Cardiac fibroblast (primary cell): ENCODE measurements at regions not wholly inside any gene's neighbourhood (a gene's known extent, or its start where the extent isn't known, plus 50 kb on each side); places are given as distances from the start of the nearest gene placed in this dataset.
A peak's percentile ranks its signal among the peaks of the same experiment; 100 is the strongest.
"Not testable (repeated sequence)": the region's sequence is repeated elsewhere in the genome, so short reads cannot be mapped to it uniquely, and the experiment has no call there.

ENCODE experiments used
- DNase-seq, 2 donors: peaks; one replicate each; pipeline versions ENCODE4 v3.0.0 to v3.0.0-alpha.2; 2010; ENCODE audit warnings: low read depth in 2 of 2
- H3K4me3 ChIP-seq, 2 donors: replicated peaks in 1 of 2; 1 replicate in 1 of 2; 2 replicates in 1 of 2; pipeline ENCODE4 v1.5.1; 2011; ENCODE audit warnings: low read depth in 2 of 2, low read length in 2 of 2, mild to moderate bottlenecking in 2 of 2, moderate library complexity in 1 of 2
- TF ChIP-seq, protein P1 (sequence below): IDR thresholded peaks from one replicate; pipeline ENCODE4 v1.5.1; 2011; ENCODE audit warnings: low read depth, mild to moderate bottlenecking, low read length, inconsistent platforms

DNA sequence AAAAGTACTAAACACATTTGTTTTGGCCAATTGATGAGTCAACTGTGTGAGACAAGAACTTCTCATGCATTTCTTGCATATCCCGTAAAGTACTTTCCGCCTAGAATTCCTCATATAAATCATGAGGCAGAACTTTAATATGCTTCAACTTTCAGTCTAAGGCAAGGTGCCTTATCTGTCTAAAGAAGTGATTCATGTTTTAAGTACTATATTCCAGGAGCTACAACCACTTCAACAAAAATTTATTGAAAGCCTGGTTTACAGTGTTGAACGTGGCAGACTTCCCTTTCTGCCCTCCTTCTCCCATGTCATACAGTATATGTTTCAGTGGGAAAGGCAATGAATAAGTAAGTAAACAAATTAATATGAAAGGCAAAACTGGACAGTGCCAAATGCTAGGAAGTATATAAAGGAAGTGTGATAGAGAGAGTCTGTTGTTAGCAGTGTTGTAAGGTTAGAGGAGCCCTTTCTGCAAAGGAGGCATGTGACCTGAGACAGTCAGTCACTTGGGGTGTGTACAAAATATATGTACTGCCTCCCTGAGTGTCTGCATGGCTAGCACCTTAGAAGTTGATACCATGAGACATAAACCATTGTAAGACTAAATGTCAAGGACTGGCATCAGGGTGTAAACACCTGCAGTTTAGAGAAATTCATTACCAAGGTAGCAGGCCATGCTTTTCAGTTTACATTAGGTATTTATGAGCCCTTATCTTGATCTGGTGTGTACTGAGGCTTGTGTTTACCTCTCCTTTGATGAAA, 362.2 kb downstream of the SRGAP2C start:
- TF ChIP-seq, protein P1, sequence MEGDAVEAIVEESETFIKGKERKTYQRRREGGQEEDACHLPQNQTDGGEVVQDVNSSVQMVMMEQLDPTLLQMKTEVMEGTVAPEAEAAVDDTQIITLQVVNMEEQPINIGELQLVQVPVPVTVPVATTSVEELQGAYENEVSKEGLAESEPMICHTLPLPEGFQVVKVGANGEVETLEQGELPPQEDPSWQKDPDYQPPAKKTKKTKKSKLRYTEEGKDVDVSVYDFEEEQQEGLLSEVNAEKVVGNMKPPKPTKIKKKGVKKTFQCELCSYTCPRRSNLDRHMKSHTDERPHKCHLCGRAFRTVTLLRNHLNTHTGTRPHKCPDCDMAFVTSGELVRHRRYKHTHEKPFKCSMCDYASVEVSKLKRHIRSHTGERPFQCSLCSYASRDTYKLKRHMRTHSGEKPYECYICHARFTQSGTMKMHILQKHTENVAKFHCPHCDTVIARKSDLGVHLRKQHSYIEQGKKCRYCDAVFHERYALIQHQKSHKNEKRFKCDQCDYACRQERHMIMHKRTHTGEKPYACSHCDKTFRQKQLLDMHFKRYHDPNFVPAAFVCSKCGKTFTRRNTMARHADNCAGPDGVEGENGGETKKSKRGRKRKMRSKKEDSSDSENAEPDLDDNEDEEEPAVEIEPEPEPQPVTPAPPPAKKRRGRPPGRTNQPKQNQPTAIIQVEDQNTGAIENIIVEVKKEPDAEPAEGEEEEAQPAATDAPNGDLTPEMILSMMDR, result no peak
- H3K4me3 ChIP-seq, result no peak overlapping the region
- peak in 1 of 2 donors; percentile 42 for DNase-seq

DNA sequence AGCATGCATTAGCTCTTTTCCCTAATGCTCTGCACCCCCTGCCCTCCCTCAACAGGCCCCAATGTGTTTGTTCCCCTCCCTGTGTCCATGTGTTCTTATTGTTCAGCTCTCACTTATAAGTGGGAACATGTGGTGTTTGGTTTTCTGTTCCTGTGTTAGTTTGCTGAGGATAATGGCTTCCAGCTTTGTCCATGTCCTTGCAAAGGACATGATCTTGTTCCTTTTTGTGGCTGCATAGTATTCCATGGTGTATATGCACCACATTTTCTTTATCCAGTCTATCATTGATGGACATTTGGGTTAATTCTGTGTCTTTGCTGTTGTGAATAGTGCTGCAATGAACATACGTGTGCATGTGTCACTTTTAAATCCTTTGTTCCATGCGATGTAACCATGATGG, 363.0 kb downstream of the SRGAP2C start:
- not testable (repeated sequence) for H3K4me3 ChIP-seq, DNase-seq

DNA sequence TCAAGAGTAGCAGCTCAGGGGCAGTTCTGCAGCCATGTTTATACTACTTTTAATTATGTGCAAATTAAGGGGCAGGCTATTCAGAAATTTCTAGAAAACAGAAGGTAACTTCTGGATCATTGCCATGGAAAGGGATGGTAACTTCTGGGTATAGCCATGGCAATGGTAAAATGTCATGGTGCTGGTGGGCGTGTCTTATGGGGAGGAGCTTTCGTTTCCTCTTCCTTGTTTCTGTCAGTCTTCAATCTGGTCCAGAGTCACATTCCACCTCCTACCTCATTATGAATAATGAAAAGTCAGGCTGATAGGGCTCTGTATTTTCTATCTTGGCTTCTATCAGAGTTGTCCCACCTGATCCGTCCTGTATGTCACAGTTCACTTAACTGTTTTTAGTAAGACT, 366.0 kb downstream of the SRGAP2C start:
- DNase-seq, H3K4me3 ChIP-seq: not testable (repeated sequence)

DNA sequence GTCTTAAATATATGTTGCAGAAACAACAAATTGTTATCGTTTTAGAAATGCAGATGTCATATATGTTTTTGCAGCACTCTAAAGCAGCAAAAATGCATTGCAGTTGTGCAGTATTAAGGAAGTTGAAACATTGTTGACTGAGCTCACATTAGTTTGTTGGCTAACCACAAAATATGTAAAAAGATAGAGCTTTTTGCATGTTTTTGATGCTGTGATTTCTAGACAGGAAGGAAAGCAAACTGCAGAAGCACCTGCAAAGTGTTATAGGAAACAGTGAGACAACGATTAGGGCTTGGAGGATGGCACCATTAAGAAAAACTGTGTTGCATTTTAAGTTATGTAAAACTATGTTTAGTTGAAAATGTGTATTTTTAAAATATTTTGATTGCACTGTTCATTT, 366.7 kb downstream of the SRGAP2C start:
- DNase-seq, H3K4me3 ChIP-seq: not testable (repeated sequence)

DNA sequence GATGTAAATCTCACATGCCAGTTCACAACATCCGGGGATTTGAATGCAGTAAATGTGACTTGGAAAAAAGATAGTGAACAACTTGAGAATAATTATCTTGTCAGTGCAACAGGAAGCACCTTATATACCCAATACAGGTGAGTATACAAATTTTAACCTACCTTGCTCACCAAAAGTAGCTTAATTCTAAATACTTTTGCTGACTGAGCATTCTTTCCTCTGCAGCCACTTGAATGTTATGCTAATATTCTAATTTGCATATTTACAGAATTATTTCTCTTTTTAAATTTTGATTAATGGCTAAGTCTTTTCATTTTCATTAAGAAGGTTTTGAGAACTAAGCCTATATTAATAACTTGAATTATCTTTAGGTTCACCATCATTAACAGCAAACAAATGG, 371.8 kb downstream of the SRGAP2C start:
- DNase-seq, result not testable (repeated sequence)

DNA sequence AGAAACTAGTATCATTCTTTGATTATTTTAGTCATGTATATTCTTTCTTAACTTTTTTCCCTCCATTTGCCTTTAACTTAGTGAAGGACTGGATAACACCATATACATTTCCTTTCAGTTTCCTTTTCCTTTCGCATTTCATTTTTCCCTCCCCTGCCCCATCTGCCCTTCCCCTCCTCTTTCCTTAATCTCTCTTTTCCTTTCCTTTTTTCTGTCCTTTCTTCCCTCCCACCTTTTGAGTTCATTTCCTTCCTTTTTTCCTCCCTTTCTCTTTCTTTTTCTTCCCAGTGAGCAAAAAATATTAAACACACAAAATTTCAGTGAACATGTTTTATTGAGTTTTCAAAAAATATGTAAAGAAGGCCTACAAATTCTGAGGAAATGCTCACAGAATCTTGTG, 373.3 kb downstream of the SRGAP2C start:
- not testable (repeated sequence) for DNase-seq, H3K4me3 ChIP-seq

More for the DNA sequence above, 371.8 kb downstream of the SRGAP2C start:
- not testable (repeated sequence) for H3K4me3 ChIP-seq

DNA sequence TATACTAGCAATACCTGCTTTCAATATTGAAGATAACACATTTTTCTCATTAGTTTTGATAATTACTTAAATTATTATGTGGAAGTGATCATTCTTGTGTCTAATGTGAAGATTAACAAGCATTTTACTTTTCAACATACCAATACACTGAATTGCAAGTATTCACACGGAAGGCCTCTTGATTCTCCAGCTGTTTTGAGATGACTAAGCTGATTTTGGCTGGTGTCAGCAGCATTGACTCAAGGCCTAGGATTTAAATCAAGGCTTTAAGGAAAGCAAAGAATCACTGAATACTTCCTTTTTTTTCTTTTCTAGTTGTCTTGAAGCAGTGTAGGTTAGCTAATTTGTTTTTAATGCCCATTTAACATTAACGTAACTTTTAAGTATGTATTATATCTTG, 373.7 kb downstream of the SRGAP2C start:
- peak; percentile 80 to 96 for DNase-seq
- no peak overlapping the region for H3K4me3 ChIP-seq
- TF ChIP-seq, protein P1, result no peak

DNA sequence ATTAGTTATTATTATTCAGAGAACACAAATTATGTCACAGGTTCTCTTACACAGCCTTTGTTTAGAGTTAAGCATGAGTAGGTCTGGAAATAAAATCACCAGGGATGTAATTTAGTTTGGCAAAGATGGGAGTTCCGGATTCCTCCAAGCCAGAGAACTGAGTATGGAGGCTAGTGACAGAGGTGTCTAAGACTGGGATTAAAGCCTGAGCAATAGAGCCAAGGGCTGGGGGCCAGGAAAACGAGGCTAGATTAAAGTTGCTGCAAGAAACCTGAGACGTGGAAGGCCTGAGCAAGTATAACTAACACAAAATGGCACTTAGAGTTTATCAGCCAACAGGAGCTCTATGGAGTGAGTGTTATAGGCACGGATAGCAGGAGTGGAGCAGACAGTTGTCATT, 381.6 kb downstream of the SRGAP2C start:
- TF ChIP-seq, protein P1, result no peak

DNA sequence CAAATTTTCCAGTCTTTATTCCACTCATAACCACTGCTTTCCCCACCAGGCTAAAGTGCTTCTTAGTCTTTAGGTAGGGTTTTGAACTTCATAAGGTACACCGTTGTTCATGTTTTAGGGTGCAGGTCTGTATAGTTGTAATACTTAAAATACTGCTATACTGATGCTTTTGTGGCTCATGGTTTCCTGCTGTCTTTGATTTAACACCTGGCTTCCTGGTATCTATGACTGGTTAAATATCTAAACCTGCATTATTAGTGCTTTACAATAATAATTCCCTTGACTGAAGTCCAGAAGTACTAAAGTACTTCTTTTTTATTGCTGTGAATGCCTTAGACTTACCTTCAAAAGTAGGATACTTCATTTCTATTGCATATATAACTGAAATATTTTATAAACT, 384.7 kb downstream of the SRGAP2C start:
- DNase-seq, result no peak
- H3K4me3 ChIP-seq, result no peak overlapping the region
- TF ChIP-seq, protein P1, result no peak

More for the DNA sequence above, 381.6 kb downstream of the SRGAP2C start:
- no peak for DNase-seq
- H3K4me3 ChIP-seq, result no peak overlapping the region

DNA sequence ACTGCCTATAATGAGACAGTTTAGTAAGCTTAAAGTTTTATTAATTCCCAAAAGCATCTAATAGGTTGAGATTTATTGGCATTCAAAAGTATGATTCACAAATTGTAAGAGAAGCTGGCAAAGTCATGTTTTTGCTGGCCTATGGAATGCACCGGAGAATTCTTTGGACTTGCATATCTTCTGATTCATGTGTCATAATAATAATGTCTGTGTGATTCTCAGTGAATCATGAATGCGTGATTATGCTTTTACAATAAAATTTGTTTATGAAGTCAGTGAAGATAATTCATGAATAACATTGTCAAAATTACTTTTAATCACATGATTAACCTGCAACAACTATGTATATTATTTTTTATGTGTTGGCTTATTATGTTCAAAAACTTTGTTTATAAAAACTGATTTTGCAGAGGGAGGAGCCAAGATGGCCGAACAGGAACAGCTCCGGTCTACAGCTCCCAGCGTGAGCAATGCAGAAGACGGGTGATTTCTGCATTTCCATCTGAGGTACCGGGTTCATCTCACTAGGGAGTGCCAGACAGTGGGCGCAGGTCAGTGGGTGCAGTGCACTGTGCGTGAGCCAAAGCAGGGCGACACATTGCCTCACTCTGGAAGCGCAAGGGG, 389.2 kb downstream of the SRGAP2C start:
- H3K4me3 ChIP-seq, result not testable (repeated sequence)
- peak; percentile 33 to 93 for DNase-seq

DNA sequence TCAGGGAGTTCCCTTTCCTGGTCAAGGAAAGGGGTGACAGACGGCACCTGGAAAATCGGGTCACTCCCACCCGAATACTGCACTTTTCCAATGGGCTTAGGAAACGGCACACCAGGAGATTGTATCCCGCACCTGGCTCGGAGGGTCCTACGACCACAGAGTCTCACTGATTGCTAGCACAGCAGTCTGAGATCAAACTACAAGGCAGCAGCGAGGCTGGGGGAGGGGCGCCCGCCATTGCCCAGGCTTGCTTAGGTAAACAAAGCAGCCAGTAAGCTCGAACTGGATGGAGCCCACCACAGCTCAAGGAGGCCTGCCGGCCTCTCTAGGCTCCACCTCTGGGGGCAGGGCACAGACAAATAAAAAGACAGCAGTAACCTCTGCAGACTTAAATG, 389.7 kb downstream of the SRGAP2C start:
- DNase-seq, H3K4me3 ChIP-seq: not testable (repeated sequence)

DNA sequence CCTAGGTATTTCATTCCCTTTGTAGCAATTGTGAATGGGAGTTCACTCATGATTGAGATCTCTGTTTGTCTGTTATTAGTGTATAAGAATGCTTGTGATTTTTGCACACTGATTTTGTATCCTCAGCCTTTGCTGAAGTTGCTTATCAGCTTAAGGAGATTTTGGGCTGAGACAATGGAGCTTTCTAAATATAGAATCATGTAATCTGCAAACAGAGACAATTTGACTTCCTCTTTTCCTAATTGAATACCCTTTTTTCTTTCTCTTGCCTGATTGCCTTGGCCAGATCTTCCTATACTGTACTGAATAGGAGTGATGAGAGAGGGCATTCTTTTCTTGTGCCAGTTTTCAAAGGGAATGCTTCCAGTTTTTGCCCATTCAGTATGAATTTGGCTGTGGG, 398.1 kb downstream of the SRGAP2C start:
- H3K4me3 ChIP-seq, DNase-seq: not testable (repeated sequence)
